ENCODE measurements at regions not wholly inside any gene's neighbourhood (a gene's known extent, or its start where the extent isn't known, plus 50 kb on each side); places are given as distances from the start of the nearest gene placed in this dataset.

DNA sequence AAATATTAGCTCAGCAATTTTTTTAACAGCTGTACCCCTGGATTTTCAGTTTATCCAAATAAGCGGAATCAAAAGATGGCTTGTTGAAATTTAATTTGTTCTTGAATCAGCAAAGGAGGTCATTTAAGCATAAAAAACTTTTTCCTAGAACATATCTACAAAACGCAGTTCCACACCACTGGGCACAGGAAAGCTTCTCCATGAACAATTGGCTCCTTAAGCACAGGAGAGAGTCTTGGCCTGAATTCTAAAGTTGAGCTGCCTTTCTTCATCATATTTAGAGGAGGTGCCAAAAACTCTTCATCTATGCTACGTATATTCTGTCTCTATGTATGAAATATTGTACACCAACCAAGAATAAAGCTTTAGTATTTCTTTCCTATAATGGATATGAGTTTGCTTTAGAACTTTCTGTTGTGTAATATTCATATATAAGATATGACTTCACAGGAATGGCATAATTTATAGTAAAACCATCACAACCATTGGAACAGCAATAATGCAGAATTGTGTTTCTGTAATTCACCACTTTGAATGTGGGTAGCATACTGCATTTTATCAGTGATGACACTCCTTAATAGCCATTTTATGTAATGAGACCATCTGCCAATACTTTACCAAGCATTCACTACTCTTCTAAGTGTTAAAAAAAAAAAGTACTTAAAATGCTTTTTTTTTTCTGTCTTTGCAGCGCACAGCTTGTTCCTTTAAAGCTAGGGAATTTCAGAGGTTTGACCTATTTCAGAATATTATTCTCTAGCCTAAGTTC is 263.7 kb downstream of the SLITRK6 start:
- no peak for DNase-seq

DNA sequence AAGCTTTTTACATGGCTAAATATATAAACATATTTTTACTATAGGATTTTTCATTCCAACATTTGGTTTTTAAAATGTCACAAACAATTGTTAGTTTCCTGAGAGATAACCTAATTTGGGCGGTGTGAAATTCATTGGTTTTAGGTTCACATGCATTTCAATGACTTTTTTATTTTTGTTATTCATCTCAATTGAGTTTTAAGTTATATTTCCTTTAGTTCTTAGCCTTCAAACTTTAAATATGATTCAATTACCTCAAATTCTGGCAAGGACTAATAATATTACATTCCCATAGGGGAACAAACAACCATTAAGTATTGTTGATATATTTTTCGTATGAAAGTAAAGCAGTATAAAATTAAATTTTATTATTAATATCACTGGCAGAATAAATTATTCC is 265.3 kb downstream of the SLITRK6 start:
- no peak for DNase-seq

DNA sequence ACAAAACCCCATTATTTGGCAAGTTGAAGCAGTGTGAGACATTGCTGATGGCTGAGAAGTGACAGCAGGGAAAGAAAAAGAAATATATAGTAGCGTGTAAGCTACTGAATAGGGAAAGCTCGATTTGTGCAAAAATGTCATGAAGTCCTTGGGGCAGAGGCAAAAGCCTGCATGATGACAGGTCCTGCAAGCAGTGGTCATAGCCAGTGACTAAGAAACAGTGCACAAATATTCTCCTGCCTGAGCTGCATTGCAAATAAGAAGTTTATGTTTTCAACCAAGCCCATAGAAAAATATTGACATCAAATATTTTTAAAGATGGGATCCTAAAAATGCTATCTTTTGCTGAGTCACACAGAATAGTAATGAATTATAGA is 270.0 kb downstream of the SLITRK6 start:
- no peak for DNase-seq

DNA sequence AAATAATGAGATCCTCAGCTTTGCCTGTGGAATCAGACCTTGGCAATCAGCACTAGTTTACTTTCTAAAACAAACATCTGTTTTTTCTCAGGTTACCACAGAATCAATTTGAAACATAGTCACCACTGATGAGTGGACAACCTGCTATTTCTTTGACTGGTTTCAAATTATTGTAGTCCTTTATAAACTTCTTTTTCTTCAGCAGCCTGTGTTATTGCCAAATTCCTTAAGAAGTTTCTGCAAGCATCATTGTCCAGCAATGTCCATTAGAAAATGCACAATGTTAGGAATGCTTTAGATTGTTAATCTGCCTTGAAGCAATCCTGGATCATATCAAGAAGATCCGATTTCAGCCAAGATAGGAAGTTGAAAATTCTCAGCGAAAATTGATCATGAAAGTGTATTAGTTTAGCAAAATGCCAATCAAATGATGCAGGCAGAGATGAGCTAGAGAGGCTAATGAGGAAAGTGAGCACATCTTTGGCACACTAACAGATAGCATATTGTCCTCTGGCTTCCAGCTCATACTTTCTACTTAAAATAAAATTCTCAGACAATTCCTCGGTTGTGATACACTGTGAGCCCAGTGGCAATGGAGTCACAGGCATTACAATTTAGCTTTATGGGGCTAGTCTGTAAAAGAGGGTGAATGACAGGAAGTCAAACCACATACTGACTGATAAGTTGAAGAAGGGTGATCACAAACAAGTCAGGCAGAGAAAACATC is 270.6 kb downstream of the SLITRK6 start:
- no peak for DNase-seq

DNA sequence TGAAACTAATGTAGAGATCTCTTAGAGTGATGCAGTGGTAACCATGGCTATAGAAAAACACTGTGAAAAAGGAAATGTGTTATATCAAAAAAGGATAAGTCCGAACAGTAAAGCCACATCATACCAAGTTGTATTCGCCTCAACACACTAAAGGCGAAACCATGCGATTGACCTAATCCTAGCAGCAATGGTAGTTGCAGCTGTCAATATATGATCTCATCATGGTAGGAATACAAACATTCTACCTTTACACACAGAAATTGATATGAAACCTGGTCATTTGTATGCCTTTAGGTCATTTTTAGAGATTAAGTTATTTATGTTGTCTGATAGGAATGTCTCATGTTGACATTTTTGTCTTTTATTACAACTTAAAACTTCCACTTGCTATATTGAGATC is 271.9 kb downstream of the SLITRK6 start:
- DNase-seq, result no peak

DNA sequence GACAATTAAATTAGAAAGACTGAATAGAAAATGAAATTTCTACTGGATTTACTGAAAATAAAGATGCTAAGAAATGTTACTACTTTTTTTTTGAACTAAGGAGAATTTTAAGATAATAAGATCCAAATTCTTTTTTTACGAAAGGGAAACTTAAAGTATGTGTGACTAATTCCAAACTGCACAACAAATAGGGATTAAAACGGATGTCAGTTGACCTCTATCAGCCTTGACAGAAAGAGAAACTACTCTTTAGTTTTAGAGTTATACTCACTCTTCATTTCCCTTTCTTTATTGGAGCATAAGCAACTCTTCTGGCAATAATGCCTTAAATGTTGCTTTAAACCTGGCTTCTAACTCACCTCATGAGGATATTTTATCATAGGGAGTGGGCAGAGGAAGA is 273.8 kb downstream of the SLITRK6 start:
- no peak for DNase-seq

DNA sequence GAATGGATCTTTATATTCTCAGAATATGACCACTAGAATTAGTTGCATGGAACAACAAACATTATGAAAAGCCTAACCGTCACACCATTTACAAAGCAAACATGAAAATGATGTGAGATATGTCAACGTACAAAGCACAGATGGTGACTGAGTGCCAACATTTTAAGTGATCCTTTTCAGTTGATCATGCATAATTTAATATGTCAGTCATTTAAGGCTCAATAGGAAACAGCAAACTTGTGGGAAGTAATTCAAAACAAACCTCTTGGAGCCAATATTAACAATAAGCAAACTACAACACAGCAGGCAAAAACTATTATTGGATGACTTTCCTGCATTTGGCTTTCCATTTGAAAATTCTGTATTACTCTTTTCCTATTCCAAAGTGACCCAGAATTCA is 277.6 kb downstream of the SLITRK6 start:
- DNase-seq, result no peak

DNA sequence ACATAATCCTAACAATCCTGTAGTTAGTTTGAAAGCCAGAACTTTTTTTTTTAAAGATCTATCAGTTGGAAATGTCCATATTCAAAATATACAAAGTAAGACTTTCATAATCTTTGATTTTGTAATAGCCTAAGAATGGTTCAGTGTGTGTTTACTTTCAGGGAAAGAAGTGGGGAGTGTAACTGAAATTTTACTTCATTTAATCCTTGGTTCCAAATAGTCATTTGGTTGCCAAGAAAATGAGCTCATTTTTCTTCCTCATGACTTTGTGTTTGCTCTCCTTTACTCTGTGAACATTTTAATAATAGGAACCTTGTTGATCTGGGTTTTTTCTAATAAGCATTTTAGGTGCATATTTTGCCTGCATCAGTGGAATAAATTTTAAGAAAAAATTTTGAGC is 278.8 kb downstream of the SLITRK6 start:
- no peak for DNase-seq

DNA sequence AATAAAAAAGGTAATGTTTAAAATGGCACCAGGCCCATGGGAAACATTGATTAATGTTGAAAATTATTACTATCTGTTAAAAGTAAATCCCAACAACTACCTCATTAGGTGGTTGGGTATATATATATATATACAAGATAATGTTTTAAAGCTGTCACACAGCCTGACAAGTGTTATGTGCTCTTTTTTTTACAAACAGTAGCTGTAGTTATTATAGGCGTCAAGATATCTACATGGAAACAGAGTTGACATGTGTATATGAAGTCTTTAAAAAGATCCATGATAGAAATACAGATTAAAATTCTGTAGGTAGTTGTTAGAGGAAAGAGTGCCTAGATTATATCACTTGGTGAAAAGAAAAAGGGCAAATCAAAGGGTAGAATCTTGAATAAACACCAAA is 279.9 kb downstream of the SLITRK6 start:
- no peak for DNase-seq

DNA sequence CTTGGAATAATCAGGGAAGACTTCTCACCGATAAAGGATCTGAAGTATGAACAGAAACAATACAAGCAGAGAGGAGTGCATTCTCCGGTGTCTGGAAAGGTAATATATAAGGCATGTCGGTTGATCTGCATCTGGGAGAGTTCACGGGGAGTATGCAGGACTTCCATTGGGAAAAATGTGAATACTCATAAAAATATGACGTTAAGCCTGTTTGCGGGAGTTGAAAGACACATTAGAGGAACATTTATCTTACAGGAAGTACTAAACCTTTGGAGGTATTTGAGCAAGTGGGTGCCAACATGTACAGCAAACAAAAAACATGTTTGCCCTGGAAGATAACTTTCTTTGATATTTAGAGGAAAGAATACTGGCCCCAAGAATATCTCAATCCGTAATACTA is 286.8 kb downstream of the SLITRK6 start:
- DNase-seq, result no peak

DNA sequence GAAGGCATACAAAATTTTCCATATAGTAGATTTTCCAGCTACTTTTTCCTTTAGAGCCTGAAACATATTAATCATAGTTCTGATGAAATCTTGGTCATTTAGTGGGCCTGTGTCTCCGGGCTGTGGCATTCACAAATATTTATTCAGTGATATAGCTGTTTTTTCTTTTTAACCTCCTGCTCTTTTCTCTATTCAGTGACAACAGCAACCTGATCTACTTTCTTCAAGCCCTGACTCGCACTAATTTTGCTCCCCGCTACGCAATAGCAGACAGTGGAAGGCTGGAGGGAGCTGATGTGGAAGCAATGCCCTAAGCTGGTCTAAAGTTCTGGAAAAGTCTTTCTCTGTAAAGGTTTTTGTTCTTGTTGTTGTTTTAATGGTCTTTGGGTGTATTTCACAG is 289.7 kb downstream of the SLITRK6 start:
- DNase-seq, result no peak

DNA sequence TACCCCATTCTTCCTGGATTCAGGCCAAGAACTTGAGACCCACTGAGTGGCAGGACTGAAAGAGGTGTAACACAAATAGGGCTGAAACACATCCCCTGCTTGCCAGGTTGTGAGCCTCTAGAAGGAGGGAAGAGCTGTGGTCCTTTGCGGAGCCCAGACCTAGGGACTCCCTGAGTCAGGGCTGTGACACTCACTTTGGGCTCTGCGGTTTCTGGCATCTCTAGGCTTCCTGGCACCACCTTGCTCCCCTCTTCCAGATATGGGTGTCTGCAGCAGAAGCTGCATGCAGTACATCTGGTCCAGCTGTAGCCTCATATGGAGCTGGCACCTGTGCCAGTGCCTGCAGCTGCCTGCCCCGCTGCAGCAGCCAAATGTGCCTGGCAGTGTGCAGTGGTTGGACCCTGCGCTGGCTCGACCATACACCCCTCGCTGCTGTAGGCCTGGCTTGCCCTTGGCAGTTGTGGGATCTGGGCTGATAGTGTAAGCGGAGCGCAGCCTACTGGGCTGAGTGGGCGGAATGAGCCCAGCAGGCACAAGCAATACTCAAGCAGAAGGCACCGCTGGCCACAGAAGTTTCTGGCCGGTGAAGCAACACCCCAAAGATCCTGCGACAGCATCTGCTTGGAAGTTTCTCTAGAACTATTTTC is 290.4 kb downstream of the SLITRK6 start:
- DNase-seq, result no peak

DNA sequence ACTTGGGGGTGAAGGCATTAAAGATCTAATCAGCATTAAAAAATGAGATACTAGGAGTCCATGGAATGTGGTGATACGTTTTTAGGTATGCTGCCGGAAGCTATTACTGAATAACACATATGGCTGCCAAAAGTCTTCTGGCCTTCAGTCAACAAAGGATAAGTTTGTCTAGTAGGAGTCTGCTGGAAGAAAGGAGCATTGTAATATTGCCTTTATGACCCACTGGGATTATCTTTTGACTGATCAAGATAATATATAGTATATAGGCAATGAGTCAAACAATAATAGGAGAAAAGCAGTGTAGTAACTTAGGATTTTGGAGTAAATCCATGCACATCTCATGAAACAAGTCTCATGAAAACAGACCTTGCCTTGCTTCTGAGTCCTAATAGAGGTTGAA is 295.4 kb downstream of the SLITRK6 start:
- no peak for DNase-seq

DNA sequence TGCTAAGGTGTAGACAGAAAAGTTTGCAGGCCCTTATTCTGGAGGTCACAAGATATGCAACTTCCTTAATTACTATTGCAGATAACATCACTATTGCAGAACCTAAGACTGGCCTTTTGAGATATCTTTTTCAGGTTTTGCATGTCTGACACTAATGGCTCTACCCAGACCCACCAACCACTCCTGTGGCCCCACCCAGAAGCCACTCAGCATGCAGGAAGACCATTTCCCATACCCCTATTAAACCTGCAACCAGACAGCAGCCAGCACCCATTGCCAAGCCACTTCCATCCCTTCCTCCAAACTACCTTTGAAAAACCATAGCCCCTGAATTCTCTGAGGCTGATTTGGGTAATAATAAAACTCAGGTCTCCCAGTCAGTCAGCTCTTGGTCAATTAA is 297.6 kb downstream of the SLITRK6 start:
- DNase-seq, result no peak

DNA sequence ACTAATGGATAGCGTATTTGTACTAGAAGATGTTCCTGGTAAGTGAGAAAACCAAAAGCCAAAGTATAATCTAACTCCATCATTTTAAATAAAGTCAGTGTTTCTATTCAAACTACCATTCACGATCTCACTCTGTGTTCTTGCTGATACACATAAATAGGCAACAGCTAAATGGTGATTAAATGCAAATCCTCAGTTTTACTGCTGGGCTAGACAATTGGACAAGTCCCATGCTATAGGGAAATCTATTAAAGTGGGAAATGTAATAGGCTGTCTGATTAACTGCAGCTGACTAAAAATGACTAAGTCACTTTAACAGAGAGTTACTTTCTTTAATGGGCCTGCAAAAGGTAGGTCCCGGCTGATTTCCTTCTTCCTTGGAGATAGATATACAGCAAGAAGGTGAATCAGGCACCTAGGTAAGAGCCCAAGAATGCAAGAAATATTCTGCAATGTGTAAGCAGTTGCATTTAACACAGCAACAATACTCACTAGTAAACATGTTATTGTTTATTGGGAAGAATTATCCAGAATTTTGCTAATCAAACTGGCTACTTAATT is 298.4 kb downstream of the SLITRK6 start:
- no peak for DNase-seq

DNA sequence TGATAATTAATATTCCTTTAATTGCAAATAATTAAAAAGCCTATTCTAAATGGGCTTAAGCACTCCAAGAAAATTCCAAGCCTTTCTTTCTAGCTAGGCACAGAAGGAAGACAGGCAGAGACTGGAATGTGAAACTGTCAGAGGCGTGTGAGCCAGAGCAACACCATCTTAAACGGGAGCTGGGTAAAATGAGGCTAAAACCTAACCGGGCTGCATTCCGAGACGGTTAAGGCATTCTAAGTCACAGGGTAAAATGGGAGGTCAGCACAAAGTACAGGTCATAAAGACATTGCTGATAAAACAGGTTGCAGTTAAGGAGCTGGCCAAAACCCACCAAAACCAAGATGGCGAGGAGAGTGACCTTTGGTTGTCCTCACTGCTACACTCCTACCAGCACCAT is 300.4 kb downstream of the SLITRK6 start:
- DNase-seq, result no peak

DNA sequence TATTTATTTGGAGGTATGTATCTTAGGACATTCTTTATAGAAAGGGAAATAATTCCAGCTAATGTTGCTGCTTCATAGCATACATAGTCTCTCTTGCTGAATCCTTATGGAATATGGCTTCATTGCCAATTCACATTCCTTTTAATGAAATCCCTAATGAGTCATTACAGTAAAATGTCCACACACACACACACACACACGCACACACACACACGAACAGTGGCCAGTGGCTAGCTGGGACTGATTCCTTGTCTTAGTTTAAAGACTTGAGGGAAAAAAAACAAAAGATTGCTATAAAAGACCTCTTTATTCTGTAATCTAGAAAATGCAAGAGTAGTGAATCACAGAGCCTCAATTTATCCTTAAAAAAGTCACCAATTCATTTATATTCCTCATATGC is 301.6 kb downstream of the SLITRK6 start:
- no peak for DNase-seq

DNA sequence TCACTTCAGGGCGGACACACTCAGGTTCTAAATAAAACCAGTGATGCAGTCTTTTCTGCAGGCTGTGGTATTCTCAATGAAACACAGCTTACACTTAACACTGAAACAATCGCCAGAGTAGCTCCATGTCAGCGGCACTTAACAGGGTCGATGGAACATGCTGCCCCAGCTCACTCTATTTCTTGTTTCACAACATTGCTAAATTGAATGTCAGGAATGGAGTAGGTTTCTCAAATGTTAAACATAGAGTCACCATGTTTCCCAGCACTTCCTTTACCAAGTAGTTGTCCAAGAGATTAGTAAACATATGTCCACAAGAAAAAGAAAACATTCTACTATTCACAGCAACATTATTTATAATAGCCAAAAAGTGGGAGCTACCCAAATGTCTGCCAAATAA is 306.9 kb downstream of the SLITRK6 start:
- DNase-seq, result no peak

DNA sequence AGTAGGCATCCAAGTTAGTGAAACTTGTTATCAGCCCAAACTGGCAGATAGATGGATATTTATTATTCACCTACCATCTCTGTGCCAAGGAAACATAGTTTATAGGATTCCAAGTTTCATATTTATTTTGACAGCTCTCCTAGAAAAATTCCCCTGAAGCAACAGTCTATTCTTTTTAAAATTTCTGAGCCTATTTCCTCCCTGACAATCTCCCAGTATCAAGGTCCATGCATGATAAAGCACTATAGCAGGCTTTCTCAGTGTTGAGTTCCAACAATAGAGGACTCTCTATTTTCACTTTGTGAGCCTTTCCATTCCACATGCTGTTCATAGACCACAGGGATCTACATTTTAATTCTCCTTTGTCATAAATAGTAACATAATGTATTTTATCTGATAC is 312.6 kb downstream of the SLITRK6 start:
- no peak for DNase-seq

DNA sequence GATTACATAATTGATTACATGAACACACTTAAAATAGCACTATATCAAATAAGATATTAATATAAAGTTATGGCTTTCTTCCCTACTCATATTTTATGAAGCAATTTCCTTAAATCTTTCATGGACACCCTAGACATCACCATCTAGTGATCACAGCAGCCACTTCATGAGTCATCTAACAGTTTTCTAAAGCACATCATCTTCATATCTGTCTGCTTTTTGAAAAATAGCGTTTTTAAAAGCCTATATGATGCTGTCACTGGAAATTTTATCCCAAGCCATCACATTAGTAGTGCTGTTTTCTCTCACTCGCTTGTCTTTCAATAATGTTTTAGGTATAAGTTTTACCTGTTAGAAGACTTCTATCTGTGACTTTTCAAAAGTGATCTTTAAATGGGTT is 326.1 kb downstream of the SLITRK6 start:
- no peak for DNase-seq

DNA sequence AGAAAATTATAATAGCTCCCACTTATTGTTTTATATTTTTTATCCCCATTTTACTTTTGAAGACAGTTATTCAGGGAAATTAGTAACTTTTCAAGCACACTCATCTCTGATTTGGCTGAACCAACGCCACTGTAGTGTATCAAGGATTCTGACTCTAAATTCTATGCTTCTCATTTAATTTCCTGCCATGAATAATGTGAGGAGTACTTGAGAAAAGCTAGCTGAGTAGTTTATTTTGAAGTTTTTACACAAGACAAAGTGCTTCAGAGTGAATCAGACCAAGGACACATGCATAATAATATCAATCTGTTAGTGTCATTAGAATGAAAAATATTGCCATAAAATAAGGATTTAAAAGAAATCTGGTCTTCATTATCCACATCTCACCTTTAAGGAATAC is 329.9 kb downstream of the SLITRK6 start:
- DNase-seq, result no peak

DNA sequence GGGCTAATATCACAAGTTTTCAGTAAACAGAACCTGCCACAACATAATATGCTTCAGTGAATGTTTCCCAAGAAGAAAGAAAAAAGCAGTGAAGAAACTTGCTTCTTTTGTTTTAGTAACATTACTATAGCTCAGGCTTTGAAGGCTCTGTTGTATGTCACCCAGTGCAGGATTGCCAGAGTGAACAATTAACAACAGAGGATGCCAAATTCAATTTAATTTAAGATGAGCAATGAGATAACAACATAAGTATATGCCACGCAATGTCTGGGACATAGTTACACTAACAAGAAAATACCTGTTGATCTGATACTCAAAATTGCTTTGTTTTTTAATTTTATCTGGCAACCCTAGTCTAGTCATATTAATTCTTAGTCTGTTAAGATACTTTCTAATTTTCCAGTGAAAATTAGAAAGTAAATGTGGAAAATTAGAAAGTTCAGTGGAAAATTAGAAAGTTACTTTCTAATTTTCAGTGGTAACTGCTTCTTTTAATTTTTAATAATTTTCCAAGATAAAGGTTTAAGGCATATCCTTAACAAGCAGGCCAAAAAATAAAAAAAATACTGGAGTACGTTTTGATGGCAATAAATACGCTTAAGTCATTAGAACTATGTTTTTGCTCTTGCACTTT is 336.3 kb downstream of the SLITRK6 start:
- DNase-seq, result no peak

DNA sequence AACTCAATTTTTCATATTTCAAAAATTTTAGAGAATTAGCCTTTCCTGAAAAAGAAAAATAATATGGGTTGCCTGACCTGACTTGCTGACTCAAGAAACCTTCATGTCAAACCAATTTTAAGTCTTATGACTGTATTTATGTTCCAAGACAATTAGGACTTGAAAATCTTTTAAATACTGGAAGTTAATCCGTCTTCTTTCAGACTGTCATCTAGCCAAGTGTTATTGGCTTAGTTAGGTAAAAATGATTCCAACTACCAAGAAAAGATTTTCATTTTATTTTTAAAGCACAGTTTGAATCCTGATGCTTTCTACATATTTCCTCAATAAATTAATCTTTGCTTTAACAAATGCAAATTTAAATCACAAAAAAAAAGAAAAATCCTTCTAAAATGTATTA is 337.6 kb downstream of the SLITRK6 start:
- DNase-seq, result no peak

DNA sequence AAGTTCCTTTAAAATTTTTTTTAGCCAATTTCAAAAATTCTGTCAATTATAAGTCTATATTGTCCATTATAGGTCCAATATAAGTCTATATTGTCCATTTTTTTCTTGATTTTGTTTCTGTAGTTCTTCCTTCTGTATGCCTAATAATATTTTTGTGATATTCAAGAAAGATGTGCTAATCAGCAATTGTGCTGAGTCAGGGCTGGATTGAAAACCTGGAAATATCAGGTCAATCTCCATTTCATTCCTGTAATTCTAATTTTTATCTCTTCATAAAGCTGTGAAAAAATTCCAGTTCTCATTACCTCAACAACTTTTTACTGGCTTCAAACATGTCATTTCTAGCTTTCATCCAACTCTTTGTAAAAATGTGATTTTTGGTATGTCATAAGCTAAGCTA is 353.7 kb downstream of the SLITRK6 start:
- DNase-seq, result no peak
